HG03064 (cell line): ENCODE measurements at regions not wholly inside any gene's neighbourhood (a gene's known extent, or its start where the extent isn't known, plus 50 kb on each side); places are given as distances from the start of the nearest gene placed in this dataset.

Experiments used
- ATAC-seq: cut with Tn5 transposase; IDR thresholded peaks from one replicate; pipeline ENCODE4 v1.9.1; 2021; ENCODE audit warnings: low read depth; ENCODE audit not compliant: unreplicated experiment

- ATAC-seq = no peak
Observed at GRCh38 chr4:62301500-62301899, 1101.4 kb downstream of the ADGRL3 start.

- no peak for ATAC-seq
Observed at GRCh38 chr4:62293551-62293950, 1093.4 kb downstream of the ADGRL3 start.

GRCh38 chr4:62292911-62293310 lies 1092.8 kb downstream of the ADGRL3 start:
- ATAC-seq = no peak

GRCh38 chr4:62288808-62289541 lies 1088.8 kb downstream of the ADGRL3 start:
- ATAC-seq = no peak

- no peak for ATAC-seq
Observed at GRCh38 chr4:62285026-62285425, 1084.9 kb downstream of the ADGRL3 start.

GRCh38 chr4:62279689-62280088 lies 1079.6 kb downstream of the ADGRL3 start:
- ATAC-seq = no peak

- no peak for ATAC-seq
Observed at GRCh38 chr4:62275470-62275869, 1075.3 kb downstream of the ADGRL3 start.

- ATAC-seq = no peak
Observed at GRCh38 chr4:62274782-62275181, 1074.7 kb downstream of the ADGRL3 start.

GRCh38 chr4:62271107-62271506 lies 1071.0 kb downstream of the ADGRL3 start:
- ATAC-seq = no peak

- ATAC-seq = no peak
Observed at GRCh38 chr4:62269918-62270317, 1069.8 kb downstream of the ADGRL3 start.

GRCh38 chr4:62263454-62263853 lies 1063.3 kb downstream of the ADGRL3 start:
- no peak for ATAC-seq

GRCh38 chr4:62262676-62263075 lies 1062.5 kb downstream of the ADGRL3 start:
- ATAC-seq = no peak

- ATAC-seq = no peak
Observed at GRCh38 chr4:62260254-62260653, 1060.1 kb downstream of the ADGRL3 start.

GRCh38 chr4:62256479-62256878 lies 1056.4 kb downstream of the ADGRL3 start:
- ATAC-seq = no peak

GRCh38 chr4:62252728-62253127 lies 1052.6 kb downstream of the ADGRL3 start:
- no peak for ATAC-seq

- ATAC-seq = no peak
Observed at GRCh38 chr4:62250100-62250499, 1050.0 kb downstream of the ADGRL3 start.

- no peak for ATAC-seq
Observed at GRCh38 chr4:62243895-62244294, 1043.8 kb downstream of the ADGRL3 start.

- no peak for ATAC-seq
Observed at GRCh38 chr4:62235911-62236310, 1035.8 kb downstream of the ADGRL3 start.

- no peak for ATAC-seq
Observed at GRCh38 chr4:62232814-62233213, 1032.7 kb downstream of the ADGRL3 start.

GRCh38 chr4:62231994-62232393 lies 1031.9 kb downstream of the ADGRL3 start:
- no peak for ATAC-seq

GRCh38 chr4:62226082-62226481 lies 1026.0 kb downstream of the ADGRL3 start:
- no peak for ATAC-seq

GRCh38 chr4:62222121-62222520 lies 1022.0 kb downstream of the ADGRL3 start:
- ATAC-seq = no peak

GRCh38 chr4:62210486-62210885 lies 1010.4 kb downstream of the ADGRL3 start:
- ATAC-seq = no peak
